Progenitor cell of endocrine pancreas (in vitro differentiated cells): ENCODE measurements at regions not wholly inside any gene's neighbourhood (a gene's known extent, or its start where the extent isn't known, plus 50 kb on each side); places are given as distances from the start of the nearest gene placed in this dataset.

Source experiments
- DNase-seq: peaks from one replicate; pipeline ENCODE4 v3.0.0; 2021; ENCODE audit warnings: low spot score; ENCODE audit not compliant: unreplicated experiment
- H3K27ac Mint-ChIP-seq: 2 replicates; pipeline ENCODE4 v1.8.0; 2021; ENCODE audit warnings: mild to moderate bottlenecking, moderate library complexity, mixed read lengths
- H3K27me3 Mint-ChIP-seq: 2 replicates; pipeline ENCODE4 v1.8.0; 2021; ENCODE audit warnings: mixed read lengths
- H3K36me3 Mint-ChIP-seq: 2 replicates; pipeline ENCODE4 v1.8.0; 2022; ENCODE audit warnings: mixed read lengths; ENCODE audit not compliant: insufficient read depth
- H3K4me1 Mint-ChIP-seq: 2 replicates; pipeline ENCODE4 v1.8.0; 2021; ENCODE audit warnings: low read depth, mixed read lengths
- H3K4me3 Mint-ChIP-seq: 2 replicates; pipeline ENCODE4 v1.8.0; 2021; ENCODE audit warnings: low read depth, mild to moderate bottlenecking, moderate library complexity, mixed read lengths
- H3K9me3 Mint-ChIP-seq: 2 replicates; pipeline ENCODE4 v1.8.0; 2021; ENCODE audit warnings: low read depth, mixed read lengths
- TF ChIP-seq, protein P1 (sequence below): fragments of 200-600 bp; sonication (generic); IDR thresholded peaks from one replicate; pipeline ENCODE4 v1.5.0; 2021; ENCODE audit warnings: antibody characterized with exemption, mild to moderate bottlenecking; ENCODE audit not compliant: unreplicated experiment

DNA sequence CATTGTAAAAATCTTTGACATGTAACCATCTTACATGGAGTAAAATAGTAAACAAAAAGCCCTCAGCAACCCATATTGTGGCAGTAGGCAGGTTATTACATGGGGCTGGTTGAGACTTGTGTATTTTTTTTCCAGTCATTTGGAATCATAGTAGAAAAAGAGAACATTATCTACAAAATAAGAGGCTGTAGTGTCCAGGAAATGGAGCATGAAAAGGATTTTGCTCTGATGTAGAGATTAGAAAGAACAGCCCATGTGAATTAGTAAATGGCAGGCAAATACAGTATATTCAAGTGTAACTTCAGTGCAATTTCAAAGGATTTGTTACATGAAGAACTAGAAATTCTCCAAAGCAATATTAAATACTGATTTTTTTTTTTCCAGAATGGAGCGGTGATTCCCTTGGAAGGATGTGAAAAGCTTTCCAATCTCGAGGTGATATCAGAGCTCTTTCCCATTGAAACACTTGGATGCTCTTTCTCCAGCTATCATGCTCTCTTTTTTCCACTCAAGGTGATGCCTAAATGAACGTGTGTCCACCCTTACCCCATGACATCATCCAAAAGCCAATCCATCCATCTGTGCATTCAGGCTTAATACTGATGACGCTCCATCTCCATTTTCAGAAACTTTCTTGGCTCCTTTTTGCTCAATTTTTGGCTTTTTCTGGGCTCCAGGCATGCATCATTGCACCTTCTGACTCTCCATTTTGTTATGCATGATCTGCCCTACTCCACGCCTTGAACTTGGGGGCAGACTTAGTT lies 1034.7 kb downstream of the TYW1 start:
- Mint-ChIP-seq H3K4me1 (no peaks in the 10 kb centered on the region), H3K36me3 (no peaks in the 10 kb centered on the region), H3K27me3 (peaks cover 3% of the 10 kb centered on the region), H3K9me3 (peaks cover 5% of the 10 kb centered on the region), H3K27ac (no peak overlapping the region), H3K4me3 (no peak overlapping the region)
- DNase-seq, result no peak
- TF ChIP-seq, protein P1, sequence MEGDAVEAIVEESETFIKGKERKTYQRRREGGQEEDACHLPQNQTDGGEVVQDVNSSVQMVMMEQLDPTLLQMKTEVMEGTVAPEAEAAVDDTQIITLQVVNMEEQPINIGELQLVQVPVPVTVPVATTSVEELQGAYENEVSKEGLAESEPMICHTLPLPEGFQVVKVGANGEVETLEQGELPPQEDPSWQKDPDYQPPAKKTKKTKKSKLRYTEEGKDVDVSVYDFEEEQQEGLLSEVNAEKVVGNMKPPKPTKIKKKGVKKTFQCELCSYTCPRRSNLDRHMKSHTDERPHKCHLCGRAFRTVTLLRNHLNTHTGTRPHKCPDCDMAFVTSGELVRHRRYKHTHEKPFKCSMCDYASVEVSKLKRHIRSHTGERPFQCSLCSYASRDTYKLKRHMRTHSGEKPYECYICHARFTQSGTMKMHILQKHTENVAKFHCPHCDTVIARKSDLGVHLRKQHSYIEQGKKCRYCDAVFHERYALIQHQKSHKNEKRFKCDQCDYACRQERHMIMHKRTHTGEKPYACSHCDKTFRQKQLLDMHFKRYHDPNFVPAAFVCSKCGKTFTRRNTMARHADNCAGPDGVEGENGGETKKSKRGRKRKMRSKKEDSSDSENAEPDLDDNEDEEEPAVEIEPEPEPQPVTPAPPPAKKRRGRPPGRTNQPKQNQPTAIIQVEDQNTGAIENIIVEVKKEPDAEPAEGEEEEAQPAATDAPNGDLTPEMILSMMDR, result no peak

DNA sequence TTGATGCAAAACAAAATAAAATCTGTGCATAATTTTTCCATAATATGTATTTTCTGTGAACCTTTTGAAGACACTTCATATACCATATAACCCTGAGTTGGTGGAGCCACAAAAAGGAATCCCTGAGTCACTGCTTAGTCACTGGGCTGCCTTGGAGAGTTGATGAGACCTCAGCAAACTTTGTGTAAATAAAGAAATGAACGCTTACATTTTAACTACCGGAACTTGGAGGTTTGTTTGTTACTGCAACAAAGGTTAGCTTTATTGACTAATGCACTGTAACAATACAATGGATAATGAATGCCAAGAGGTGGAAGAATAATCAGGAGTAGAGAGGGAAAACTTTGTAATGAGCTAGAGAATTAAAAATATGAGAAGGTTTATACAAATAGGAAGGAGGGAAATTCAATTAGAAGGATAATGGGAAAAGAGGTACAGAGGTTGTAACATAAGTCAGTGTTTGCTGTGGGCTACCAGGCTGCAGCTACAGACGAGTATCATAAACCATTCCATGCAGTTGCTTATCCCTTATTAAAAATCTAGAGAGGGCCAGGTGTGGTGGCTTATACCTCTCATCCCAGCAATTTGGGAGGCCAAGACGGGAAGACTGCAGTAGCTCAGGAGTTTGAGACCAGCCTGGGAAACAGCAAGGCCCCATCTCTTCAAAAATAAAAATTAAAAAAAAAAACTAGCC lies 1042.1 kb downstream of the TYW1 start:
- H3K36me3 Mint-ChIP-seq, result no peaks in the 10 kb centered on the region
- peaks cover 3% of the 10 kb centered on the region for H3K27me3 Mint-ChIP-seq
- no peak overlapping the region for H3K4me3 Mint-ChIP-seq
- DNase-seq, result no peak
- H3K4me1 Mint-ChIP-seq, result peaks cover 13% of the 10 kb centered on the region
- peak overlapping the region; percentile 19 for H3K27ac Mint-ChIP-seq
- H3K9me3 Mint-ChIP-seq, result no peaks in the 10 kb centered on the region
- TF ChIP-seq, protein P1, result no peak

DNA sequence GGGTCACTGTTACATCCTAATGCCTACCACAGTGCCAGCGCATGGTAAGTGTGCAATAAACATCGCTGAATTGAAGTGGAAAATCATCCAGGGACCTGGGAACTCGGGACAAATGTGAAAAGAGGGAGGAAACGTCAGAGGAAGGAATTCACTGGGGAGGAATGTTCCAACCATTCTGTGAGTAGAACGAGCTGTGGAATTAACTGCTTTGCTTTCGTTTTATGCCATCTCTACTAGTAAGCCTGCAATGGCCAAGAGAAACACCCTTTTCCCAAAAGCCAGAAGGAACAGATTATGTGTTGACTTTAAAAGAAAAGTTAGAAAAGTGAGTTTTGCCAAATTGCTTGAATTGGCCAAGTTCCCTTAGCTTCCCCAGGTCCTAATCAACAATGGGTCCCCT lies 1044.9 kb downstream of the TYW1 start:
- Mint-ChIP-seq H3K27ac (no peak overlapping the region), H3K4me3 (no peak overlapping the region), H3K4me1 (peaks cover 13% of the 10 kb centered on the region), H3K36me3 (no peaks in the 10 kb centered on the region), H3K27me3 (peaks cover 3% of the 10 kb centered on the region), H3K9me3 (no peaks in the 10 kb centered on the region)
- TF ChIP-seq, protein P1, result no peak
- DNase-seq, result no peak

DNA sequence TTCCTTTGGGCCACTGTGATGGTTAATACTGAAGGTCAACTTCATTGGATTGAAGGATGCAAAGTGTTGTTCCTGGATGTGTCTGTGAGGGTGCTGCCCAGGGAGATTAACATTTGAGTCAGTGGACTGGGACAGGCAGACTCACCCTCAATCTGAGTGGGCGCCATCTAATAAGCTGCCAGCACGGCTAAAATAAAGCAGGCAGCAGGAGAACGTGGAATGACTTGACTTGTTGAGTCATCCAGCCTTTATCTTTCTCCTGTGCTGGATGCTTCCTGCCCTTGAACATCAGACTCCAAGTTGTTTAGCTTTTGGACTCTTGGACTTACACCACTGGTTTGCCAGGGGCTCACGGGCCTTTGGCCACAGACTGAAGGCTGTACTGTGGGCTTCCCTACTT lies 1046.9 kb downstream of the TYW1 start:
- TF ChIP-seq, protein P1, result no peak
- no peak for DNase-seq
- peaks cover 9% of the 10 kb centered on the region for H3K4me1 Mint-ChIP-seq
- peaks cover 3% of the 10 kb centered on the region for H3K27me3 Mint-ChIP-seq
- no peaks in the 10 kb centered on the region for H3K36me3 Mint-ChIP-seq
- H3K9me3 Mint-ChIP-seq, result no peaks in the 10 kb centered on the region
- H3K27ac Mint-ChIP-seq, result no peak overlapping the region
- H3K4me3 Mint-ChIP-seq, result no peak overlapping the region

DNA sequence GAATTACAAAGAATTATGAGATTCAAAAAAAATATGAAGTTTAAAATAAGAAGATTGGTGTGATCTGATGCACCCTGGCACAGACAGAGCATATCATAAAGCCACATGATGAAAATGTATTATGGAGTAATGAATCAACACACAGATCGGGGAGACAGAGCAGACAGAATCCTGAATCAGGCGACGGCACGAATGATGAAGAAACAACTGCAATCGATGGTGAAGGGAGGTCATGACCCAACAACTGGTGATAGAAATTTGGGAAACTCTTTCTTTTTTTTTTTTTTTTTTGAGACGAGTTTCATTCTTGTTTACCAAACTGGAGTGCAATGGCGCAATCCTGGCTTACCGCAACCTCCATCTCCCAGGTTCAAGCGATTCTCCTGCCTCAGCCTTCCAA lies 1054.0 kb downstream of the TYW1 start:
- Mint-ChIP-seq H3K27me3 (peaks cover 2% of the 10 kb centered on the region), H3K36me3 (no peaks in the 10 kb centered on the region), H3K4me1 (no peaks in the 10 kb centered on the region), H3K9me3 (no peaks in the 10 kb centered on the region), H3K27ac (no peak overlapping the region), H3K4me3 (no peak overlapping the region)
- DNase-seq, result no peak
- TF ChIP-seq, protein P1, result no peak
